Endothelial cell of umbilical vein (primary cell): ENCODE measurements at regions not wholly inside any gene's neighbourhood (a gene's known extent, or its start where the extent isn't known, plus 50 kb on each side); places are given as distances from the start of the nearest gene placed in this dataset.

Experiments used
- CTCF ChIP-seq, 2 donors: IDR thresholded peaks; 1 replicate in 1 of 2; 2 replicates in 1 of 2; pipeline ENCODE4 v1.5.1; 2011; ENCODE audit warnings: low read length in 2 of 2, mild to moderate bottlenecking in 2 of 2, moderate library complexity in 2 of 2, control low read depth in 1 of 2, inconsistent platforms in 1 of 2, low read depth in 1 of 2; ENCODE audit not compliant: insufficient read depth in 1 of 2; ENCODE audit errors: extremely low read depth in 1 of 2
- EZH2 ChIP-seq: IDR thresholded peaks from 2 replicates; pipeline ENCODE4 v1.6.1; 2012; ENCODE audit warnings: borderline replicate concordance, low read depth, mild to moderate bottlenecking, moderate library complexity, low read length, inconsistent platforms; ENCODE audit not compliant: severe bottlenecking
- POLR2A ChIP-seq: IDR thresholded peaks from 2 replicates; pipeline ENCODE4 v1.6.1; 2012; ENCODE audit warnings: low read depth, mild to moderate bottlenecking, control low read depth, low read length

DNA sequence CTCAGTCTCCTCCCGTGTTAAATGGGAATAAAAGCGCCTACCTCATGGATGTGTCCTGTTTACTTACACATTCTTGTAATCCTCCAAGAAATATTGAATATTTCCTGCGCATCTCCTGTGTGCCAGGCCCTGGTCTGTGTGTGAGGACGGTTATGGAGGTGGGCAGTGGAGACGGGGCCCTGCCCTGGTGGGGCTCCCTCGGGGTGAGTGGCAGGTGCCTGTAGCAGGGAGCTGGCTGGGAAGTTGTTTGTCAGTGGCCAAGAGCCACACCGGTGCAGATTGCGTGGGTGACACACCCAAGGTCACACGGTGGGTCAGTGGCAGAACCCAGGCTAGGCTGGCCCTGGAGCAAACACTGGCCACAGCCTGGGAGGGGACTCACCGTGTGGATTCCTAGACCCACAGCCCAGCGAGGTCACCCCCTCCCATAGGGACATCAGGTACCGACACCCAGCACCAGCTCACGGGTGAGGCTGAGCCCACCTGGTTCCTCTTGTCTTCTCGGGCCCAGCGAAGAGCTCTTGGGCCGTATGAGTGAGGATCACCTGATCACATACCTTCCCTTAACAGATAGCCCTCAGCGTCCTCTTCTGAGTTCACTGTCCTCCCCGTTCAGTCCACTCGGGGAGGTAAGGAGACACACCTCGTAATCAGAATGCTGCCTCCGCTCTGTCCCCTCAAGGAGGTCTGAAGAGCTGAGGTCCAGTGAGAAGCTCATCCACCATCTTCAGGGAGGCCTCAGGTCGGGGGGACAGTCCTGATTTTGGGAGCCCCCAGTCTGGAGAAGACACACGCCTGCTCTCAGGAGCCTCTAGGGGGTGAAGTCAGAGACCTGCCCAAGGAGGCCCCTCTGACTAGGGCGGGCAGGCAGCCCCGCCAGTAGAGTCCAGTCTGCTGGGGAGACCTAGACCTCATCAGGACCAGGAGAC is 349.6 kb downstream of the MATN1 start:
- no peak for TF ChIP-seq CTCF (IDR thresholded peaks at IDR 0.05; ENCODE audit: extremely low read depth in 1 of 2, insufficient read depth in 1 of 2, low read depth in 1 of 2, low read length in 2 of 2)
- no peak for TF ChIP-seq POLR2A
- no peak for TF ChIP-seq EZH2
